Endothelial cell of umbilical vein (primary cell): ENCODE measurements at regions not wholly inside any gene's neighbourhood (a gene's known extent, or its start where the extent isn't known, plus 50 kb on each side); places are given as distances from the start of the nearest gene placed in this dataset.

Experiments
- EZH2 ChIP-seq: IDR thresholded peaks from 2 replicates; pipeline ENCODE4 v1.6.1; 2012; ENCODE audit warnings: borderline replicate concordance, low read depth, mild to moderate bottlenecking, moderate library complexity, low read length, inconsistent platforms; ENCODE audit not compliant: severe bottlenecking
- FOS ChIP-seq: IDR thresholded peaks from 2 replicates; pipeline ENCODE4 v1.6.1; 2011; ENCODE audit warnings: mild to moderate bottlenecking, low read length, moderate library complexity, borderline replicate concordance; ENCODE audit not compliant: insufficient read depth
- GATA2 ChIP-seq: IDR thresholded peaks from 2 replicates; pipeline ENCODE4 v1.7.0; 2011; ENCODE audit warnings: low read depth, mild to moderate bottlenecking, moderate library complexity, mixed read lengths, low read length; ENCODE audit not compliant: insufficient read length, insufficient read depth
- POLR2A ChIP-seq: IDR thresholded peaks from 2 replicates; pipeline ENCODE4 v1.6.1; 2012; ENCODE audit warnings: low read depth, mild to moderate bottlenecking, control low read depth, low read length
- POLR2AphosphoS5 ChIP-seq: IDR thresholded peaks from 2 replicates; pipeline ENCODE4 v1.6.1; 2012; ENCODE audit warnings: low read depth, mild to moderate bottlenecking, control low read depth, low read length, moderate library complexity; ENCODE audit not compliant: insufficient read depth
- TF ChIP-seq, protein P1 (sequence below), 2 donors: IDR thresholded peaks; 1 replicate in 1 of 2; 2 replicates in 1 of 2; pipeline ENCODE4 v1.5.1; 2011; ENCODE audit warnings: low read length in 2 of 2, mild to moderate bottlenecking in 2 of 2, moderate library complexity in 2 of 2, control low read depth in 1 of 2, inconsistent platforms in 1 of 2, low read depth in 1 of 2; ENCODE audit not compliant: insufficient read depth in 1 of 2; ENCODE audit errors: extremely low read depth in 1 of 2
- TF ChIP-seq, protein P2 (sequence below): IDR thresholded peaks from 2 replicates; pipeline ENCODE4 v1.6.1; 2011; ENCODE audit not compliant: insufficient read depth, insufficient read length

- TF ChIP-seq, protein P1, sequence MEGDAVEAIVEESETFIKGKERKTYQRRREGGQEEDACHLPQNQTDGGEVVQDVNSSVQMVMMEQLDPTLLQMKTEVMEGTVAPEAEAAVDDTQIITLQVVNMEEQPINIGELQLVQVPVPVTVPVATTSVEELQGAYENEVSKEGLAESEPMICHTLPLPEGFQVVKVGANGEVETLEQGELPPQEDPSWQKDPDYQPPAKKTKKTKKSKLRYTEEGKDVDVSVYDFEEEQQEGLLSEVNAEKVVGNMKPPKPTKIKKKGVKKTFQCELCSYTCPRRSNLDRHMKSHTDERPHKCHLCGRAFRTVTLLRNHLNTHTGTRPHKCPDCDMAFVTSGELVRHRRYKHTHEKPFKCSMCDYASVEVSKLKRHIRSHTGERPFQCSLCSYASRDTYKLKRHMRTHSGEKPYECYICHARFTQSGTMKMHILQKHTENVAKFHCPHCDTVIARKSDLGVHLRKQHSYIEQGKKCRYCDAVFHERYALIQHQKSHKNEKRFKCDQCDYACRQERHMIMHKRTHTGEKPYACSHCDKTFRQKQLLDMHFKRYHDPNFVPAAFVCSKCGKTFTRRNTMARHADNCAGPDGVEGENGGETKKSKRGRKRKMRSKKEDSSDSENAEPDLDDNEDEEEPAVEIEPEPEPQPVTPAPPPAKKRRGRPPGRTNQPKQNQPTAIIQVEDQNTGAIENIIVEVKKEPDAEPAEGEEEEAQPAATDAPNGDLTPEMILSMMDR (IDR thresholded peaks at IDR 0.05; ENCODE audit: extremely low read depth in 1 of 2, insufficient read depth in 1 of 2, low read depth in 1 of 2, low read length in 2 of 2): no peak
- TF ChIP-seq POLR2AphosphoS5 (no peak), EZH2 (no peak), POLR2A (no peak), FOS (no peak), GATA2 (no peak)
- TF ChIP-seq, protein P2, sequence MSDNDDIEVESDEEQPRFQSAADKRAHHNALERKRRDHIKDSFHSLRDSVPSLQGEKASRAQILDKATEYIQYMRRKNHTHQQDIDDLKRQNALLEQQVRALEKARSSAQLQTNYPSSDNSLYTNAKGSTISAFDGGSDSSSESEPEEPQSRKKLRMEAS: no peak
These were observed 59.5 kb downstream of the KLF4 start for GRCh38 chr9:107430071-107430470.
